ENCODE measurements at regions not wholly inside any gene's neighbourhood (a gene's known extent, or its start where the extent isn't known, plus 50 kb on each side); places are given as distances from the start of the nearest gene placed in this dataset.

GRCh38 chr4:41418444-41418843 lies 119.5 kb upstream of the LIMCH1 start:
- no peak for TF ChIP-seq CTCF (IDR thresholded peaks at IDR 0.05)
- TF ChIP-seq POLR2A (IDR thresholded peaks at IDR 0.05; ENCODE audit: low read depth): no peak
- TF ChIP-seq EP300 (IDR thresholded peaks at IDR 0.05): no peak
- TF ChIP-seq POLR2AphosphoS5 (IDR thresholded peaks at IDR 0.05): peak; percentile 67 to 76

Data from esophagus muscularis mucosa (tissue), 4 donors.